ENCODE measurements at regions not wholly inside any gene's neighbourhood (a gene's known extent, or its start where the extent isn't known, plus 50 kb on each side); places are given as distances from the start of the nearest gene placed in this dataset.

DNA sequence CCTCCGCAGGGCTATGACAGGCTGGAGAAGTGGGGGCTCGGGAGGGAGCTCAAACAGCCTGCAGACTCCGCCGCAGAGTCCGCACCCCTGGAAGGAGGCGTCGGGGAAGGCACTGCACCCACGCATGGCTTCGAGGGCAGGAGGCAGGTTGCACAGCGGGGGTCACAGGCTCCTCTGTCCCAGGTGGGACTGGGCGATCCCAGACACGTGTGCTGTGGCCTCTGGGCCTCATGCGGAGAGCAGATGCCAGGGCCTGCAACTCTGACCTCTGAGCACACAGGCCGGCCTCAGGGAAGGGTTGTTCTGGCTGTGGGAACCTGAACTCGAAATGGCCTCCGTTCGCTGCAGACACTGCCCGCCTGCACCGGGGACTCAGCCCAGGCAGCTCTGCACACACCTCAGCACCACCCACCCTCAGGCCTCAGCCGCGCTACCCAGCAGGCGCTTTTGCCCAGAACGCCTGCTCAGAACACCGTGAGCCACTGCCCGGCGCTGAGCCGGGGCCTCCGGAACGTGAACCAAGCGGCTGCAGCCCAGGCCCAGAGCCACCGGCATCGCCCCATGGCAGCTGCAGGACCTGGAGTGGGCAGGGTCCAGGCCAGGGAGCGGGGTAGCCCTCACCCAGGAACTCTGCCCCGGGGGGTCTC, 71.8 kb upstream of the ADGRA1 start:
- TF ChIP-seq, protein P1, sequence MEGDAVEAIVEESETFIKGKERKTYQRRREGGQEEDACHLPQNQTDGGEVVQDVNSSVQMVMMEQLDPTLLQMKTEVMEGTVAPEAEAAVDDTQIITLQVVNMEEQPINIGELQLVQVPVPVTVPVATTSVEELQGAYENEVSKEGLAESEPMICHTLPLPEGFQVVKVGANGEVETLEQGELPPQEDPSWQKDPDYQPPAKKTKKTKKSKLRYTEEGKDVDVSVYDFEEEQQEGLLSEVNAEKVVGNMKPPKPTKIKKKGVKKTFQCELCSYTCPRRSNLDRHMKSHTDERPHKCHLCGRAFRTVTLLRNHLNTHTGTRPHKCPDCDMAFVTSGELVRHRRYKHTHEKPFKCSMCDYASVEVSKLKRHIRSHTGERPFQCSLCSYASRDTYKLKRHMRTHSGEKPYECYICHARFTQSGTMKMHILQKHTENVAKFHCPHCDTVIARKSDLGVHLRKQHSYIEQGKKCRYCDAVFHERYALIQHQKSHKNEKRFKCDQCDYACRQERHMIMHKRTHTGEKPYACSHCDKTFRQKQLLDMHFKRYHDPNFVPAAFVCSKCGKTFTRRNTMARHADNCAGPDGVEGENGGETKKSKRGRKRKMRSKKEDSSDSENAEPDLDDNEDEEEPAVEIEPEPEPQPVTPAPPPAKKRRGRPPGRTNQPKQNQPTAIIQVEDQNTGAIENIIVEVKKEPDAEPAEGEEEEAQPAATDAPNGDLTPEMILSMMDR (IDR thresholded peaks at IDR 0.05) = no peak
- TF ChIP-seq POLR2AphosphoS5 (IDR thresholded peaks at IDR 0.05) = no peak
